Gastrocnemius medialis (tissue), 4 donors: ENCODE measurements at regions not wholly inside any gene's neighbourhood (a gene's known extent, or its start where the extent isn't known, plus 50 kb on each side); places are given as distances from the start of the nearest gene placed in this dataset.

ENCODE experiments used
- ATAC-seq, 2 donors: fragments of 150-250 bp; one replicate each; pipeline ENCODE4 v1.9.1; 2016
- DNase-seq, 2 donors: peaks; one replicate each; pipeline ENCODE4 v3.0.0-alpha.2; 2019
- H3K27ac ChIP-seq, 4 donors: fragments of 200-600 bp; sonication (generic); 1 replicate in 1 of 4; 2 replicates in 3 of 4; pipeline ENCODE4 v1.5.1; 2016 to 2018; ENCODE audit warnings: mild to moderate bottlenecking in 2 of 4, moderate library complexity in 1 of 4
- H3K27me3 ChIP-seq, 3 donors: fragments of 200-600 bp; sonication (generic) in 2 of 3; 1 replicate in 1 of 3; 2 replicates in 2 of 3; pipeline versions ENCODE4 v1.5.1 to v1.6.0; 2016 to 2019; ENCODE audit warnings: mild to moderate bottlenecking in 1 of 3, moderate library complexity in 1 of 3
- H3K36me3 ChIP-seq, 2 donors: fragments of 200-600 bp; sonication (generic) in 1 of 2; one replicate each; pipeline ENCODE4 v1.5.1; 2017 to 2018
- H3K4me1 ChIP-seq, 2 donors: fragments of 200-600 bp; sonication (generic) in 1 of 2; one replicate each; pipeline ENCODE4 v1.5.1; 2016 to 2017; ENCODE audit warnings: mild to moderate bottlenecking in 2 of 2
- H3K4me3 ChIP-seq, 4 donors: fragments of 200-600 bp; sonication (generic) in 3 of 4; 1 replicate in 1 of 4; 2 replicates in 3 of 4; pipeline ENCODE4 v1.5.1; 2016 to 2019; ENCODE audit warnings: mild to moderate bottlenecking in 2 of 4
- H3K9me3 ChIP-seq, 3 donors: fragments of 200-600 bp; sonication (generic) in 2 of 3; 1 replicate in 1 of 3; 2 replicates in 2 of 3; pipeline ENCODE4 v1.5.1; 2016 to 2019
- POLR2A ChIP-seq, 2 donors: fragments of 450-650 bp; IDR thresholded peaks; one replicate each; pipeline ENCODE4 v1.6.1; 2017; ENCODE audit warnings: antibody characterized with exemption in 2 of 2, mild to moderate bottlenecking in 2 of 2, moderate library complexity in 2 of 2
- in situ Hi-C, 4 donors: fragments of 200-750 bp; cut with MboI; loops; one replicate each; pipeline versions ENCODE4 v1.15.0 to v1.8.0; 2017; ENCODE audit warnings: low sequenced_read_pairs in 4 of 4
- intact Hi-C: fragments of 100-400 bp; cut with DNase I; formaldehyde crosslinking; loops from one replicate; pipeline ENCODE4 v1.15.1; 2023; ENCODE audit warnings: low total_unique reads
- TF ChIP-seq, protein P1 (sequence below), 5 experiments: fragments of 450-650 bp in 3 of 5; fragments of 200-600 bp in 2 of 5; sonication (generic) in 2 of 5; IDR thresholded peaks in 4 of 5; conservative IDR thresholded peaks in 1 of 5; 1 replicate in 4 of 5; 2 replicates in 1 of 5; pipeline ENCODE4 v1.5.1; 2016 to 2019; ENCODE audit warnings: antibody characterized with exemption in 5 of 5, mild to moderate bottlenecking in 3 of 5, moderate library complexity in 3 of 5

- peak in 1 of 2 donors; percentile 19 for DNase-seq
- peak overlapping the region; percentile 44 to 60 (median 52) for H3K27ac ChIP-seq
- peaks cover 13 to 32% of the 10 kb centered on the region in 2 donors for H3K4me1 ChIP-seq
These were observed 127.5 kb upstream of the COL21A1 start for GRCh38 chr6:56374841-56375369.

DNA sequence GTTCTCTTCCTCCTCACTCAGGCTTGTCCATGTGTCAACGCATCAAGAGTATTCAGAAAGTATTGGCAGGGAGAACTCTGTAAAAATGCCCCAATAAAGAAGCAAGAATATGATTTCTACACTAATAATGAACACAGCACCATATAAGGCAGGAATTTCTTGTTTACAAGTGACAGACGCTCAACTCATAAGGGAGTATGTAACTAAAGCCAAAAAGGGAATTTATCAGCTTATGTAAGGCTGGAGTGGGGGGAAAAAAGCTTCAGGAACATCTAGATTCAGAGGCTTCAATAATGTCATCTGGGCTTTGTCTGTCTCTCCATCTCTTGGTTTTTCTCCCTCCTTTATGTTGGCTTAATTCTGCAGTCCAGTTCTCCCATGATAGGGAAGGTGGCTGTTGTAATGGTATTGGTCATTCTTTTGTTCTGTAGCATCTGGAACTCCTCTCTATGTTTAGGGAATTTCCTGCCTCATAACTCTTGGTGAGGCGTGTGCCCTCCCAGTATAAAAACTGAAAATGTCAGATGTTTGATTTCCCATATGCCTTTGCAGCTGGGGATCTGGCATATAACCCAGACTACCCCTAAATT lies 125.1 kb upstream of the COL21A1 start:
- Histone ChIP-seq H3K9me3 (no peaks in the 10 kb centered on the region), H3K36me3 (no peaks in the 10 kb centered on the region), H3K27me3 (no peaks in the 10 kb centered on the region), H3K4me1 (peaks cover 29 to 35% of the 10 kb centered on the region in 2 donors), H3K4me3 (no peak overlapping the region), H3K27ac (peak overlapping the region; percentile 7 to 61 (median 33))
- intact Hi-C loops, result loop anchor here (5.0 kb wide), 1 partner anchor 90 kb away; no protein-coding TSS in a partner anchor
- TF ChIP-seq POLR2A (IDR thresholded peaks at IDR 0.05), result no peak
- TF ChIP-seq, protein P1, sequence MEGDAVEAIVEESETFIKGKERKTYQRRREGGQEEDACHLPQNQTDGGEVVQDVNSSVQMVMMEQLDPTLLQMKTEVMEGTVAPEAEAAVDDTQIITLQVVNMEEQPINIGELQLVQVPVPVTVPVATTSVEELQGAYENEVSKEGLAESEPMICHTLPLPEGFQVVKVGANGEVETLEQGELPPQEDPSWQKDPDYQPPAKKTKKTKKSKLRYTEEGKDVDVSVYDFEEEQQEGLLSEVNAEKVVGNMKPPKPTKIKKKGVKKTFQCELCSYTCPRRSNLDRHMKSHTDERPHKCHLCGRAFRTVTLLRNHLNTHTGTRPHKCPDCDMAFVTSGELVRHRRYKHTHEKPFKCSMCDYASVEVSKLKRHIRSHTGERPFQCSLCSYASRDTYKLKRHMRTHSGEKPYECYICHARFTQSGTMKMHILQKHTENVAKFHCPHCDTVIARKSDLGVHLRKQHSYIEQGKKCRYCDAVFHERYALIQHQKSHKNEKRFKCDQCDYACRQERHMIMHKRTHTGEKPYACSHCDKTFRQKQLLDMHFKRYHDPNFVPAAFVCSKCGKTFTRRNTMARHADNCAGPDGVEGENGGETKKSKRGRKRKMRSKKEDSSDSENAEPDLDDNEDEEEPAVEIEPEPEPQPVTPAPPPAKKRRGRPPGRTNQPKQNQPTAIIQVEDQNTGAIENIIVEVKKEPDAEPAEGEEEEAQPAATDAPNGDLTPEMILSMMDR (IDR thresholded peaks at IDR 0.05 in 4 of 5, conservative IDR thresholded peaks at IDR 0.05 in 1 of 5), result no peak
- ATAC-seq (no peak), DNase-seq (no peak)
- in situ Hi-C loops, result loop anchor here (25.0 kb wide), 1 partner anchor 490 kb away; no protein-coding TSS in a partner anchor

More at GRCh38 chr6:56374841-56375369, 127.5 kb upstream of the COL21A1 start:
- peak; percentile 48 to 64 for ATAC-seq
- intact Hi-C loops, result loop anchor here (5.0 kb wide), 1 partner anchor 87 kb away; no protein-coding TSS in a partner anchor
- H3K4me3 ChIP-seq, result peak overlapping the region in 2 of 4 donors; percentile 2 to 38
- no peak for TF ChIP-seq POLR2A (IDR thresholded peaks at IDR 0.05)
- no peaks in the 10 kb centered on the region for H3K27me3 ChIP-seq
- H3K36me3 ChIP-seq, result no peaks in the 10 kb centered on the region
- in situ Hi-C loops, result loop anchor here (25.0 kb wide), 1 partner anchor 487 kb away; no protein-coding TSS in a partner anchor
- H3K9me3 ChIP-seq, result no peaks in the 10 kb centered on the region

- H3K4me1 ChIP-seq, result peaks cover 29 to 35% of the 10 kb centered on the region in 2 donors
- TF ChIP-seq, protein P1 (IDR thresholded peaks at IDR 0.05 in 4 of 5, conservative IDR thresholded peaks at IDR 0.05 in 1 of 5), result no peak
- TF ChIP-seq POLR2A (IDR thresholded peaks at IDR 0.05), result no peak
- no peak overlapping the region for H3K4me3 ChIP-seq
- peak; percentile 55 to 71 for ATAC-seq
- in situ Hi-C loops, result loop anchor here (25.0 kb wide), 1 partner anchor 492 kb away; no protein-coding TSS in a partner anchor
- intact Hi-C loops, result loop anchor here (2.0 to 5.0 kb wide), 2 partner anchors 92 to 178 kb away; no protein-coding TSS in a partner anchor
- no peaks in the 10 kb centered on the region for H3K9me3 ChIP-seq
- H3K27me3 ChIP-seq, result no peaks in the 10 kb centered on the region
- no peaks in the 10 kb centered on the region for H3K36me3 ChIP-seq
- no peak for DNase-seq
- peak overlapping the region; percentile 53 to 64 (median 58) for H3K27ac ChIP-seq
These were observed 123.3 kb upstream of the COL21A1 start for GRCh38 chr6:56370561-56371211.

DNA sequence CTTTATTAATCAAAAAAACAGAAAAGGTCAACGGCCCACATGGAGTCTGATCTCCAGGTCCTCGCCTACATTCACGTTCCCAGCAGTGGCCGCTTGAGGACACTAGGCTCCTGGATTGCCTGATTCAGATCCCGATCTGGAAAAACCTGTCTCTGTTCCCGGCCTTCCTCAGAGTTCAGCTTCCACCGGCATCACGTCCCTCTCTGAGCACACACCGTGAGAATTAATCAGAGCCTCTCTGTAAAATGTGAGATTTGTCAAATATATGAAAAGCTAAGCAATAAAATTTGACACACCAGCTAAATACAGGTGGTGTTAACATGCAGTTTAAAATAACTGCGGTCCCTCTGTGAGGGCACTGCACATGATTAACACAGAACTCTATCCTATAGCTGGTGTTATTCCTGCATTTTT lies 122.8 kb upstream of the COL21A1 start:
- Histone ChIP-seq H3K36me3 (no peaks in the 10 kb centered on the region), H3K4me1 (peaks cover 29 to 30% of the 10 kb centered on the region in 2 donors), H3K27me3 (no peaks in the 10 kb centered on the region), H3K4me3 (peak overlapping the region in 1 of 4 donors; percentile 10), H3K9me3 (no peaks in the 10 kb centered on the region), H3K27ac (peak overlapping the region; percentile 53 to 64 (median 55))
- TF ChIP-seq, protein P1 (IDR thresholded peaks at IDR 0.05 in 4 of 5, conservative IDR thresholded peaks at IDR 0.05 in 1 of 5), result peak in 3 of 5 experiments; percentile 44 to 48 (median 48)
- TF ChIP-seq POLR2A (IDR thresholded peaks at IDR 0.05), result no peak
- intact Hi-C loops, result loop anchor here (2.0 to 5.0 kb wide), 2 partner anchors 92 to 179 kb away; no protein-coding TSS in a partner anchor
- ATAC-seq, result peak; percentile 79 to 81
- DNase-seq, result peak in 1 of 2 donors; percentile 45
- in situ Hi-C loops, result loop anchor here (25.0 kb wide), 1 partner anchor 492 kb away; no protein-coding TSS in a partner anchor
